ENCODE measurements at regions not wholly inside any gene's neighbourhood (a gene's known extent, or its start where the extent isn't known, plus 50 kb on each side); places are given as distances from the start of the nearest gene placed in this dataset.

- TF ChIP-seq, protein P1, sequence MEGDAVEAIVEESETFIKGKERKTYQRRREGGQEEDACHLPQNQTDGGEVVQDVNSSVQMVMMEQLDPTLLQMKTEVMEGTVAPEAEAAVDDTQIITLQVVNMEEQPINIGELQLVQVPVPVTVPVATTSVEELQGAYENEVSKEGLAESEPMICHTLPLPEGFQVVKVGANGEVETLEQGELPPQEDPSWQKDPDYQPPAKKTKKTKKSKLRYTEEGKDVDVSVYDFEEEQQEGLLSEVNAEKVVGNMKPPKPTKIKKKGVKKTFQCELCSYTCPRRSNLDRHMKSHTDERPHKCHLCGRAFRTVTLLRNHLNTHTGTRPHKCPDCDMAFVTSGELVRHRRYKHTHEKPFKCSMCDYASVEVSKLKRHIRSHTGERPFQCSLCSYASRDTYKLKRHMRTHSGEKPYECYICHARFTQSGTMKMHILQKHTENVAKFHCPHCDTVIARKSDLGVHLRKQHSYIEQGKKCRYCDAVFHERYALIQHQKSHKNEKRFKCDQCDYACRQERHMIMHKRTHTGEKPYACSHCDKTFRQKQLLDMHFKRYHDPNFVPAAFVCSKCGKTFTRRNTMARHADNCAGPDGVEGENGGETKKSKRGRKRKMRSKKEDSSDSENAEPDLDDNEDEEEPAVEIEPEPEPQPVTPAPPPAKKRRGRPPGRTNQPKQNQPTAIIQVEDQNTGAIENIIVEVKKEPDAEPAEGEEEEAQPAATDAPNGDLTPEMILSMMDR (IDR thresholded peaks at IDR 0.05; ENCODE audit: low read length), result no peak
- TF ChIP-seq EZH2 (optimal IDR thresholded peaks at IDR 0.05; ENCODE audit: low read depth, low read length) (no peak), EZH2phosphoT487 (IDR thresholded peaks at IDR 0.05; ENCODE audit: low read length) (no peak)
These were observed 781.1 kb downstream of the TUSC7 start for GRCh38 chr3:117490716-117491115.

All from MM.1S (cell line).